Lung (tissue), 11 donors: ENCODE measurements at regions not wholly inside any gene's neighbourhood (a gene's known extent, or its start where the extent isn't known, plus 50 kb on each side); places are given as distances from the start of the nearest gene placed in this dataset.

ENCODE experiments used
- ATAC-seq: fragments of 200-7000 bp; cut with Tn5 transposase; one replicate; pipeline ENCODE4 v1.9.1; 2020; ENCODE audit warnings: moderate number of reproducible peaks; ENCODE audit not compliant: insufficient read depth, low FRiP score
- DNase-seq, 3 donors: peaks; one replicate each; pipeline ENCODE4 v3.0.0-alpha.2; 2013 to 2017
- H3K27ac ChIP-seq, 2 donors: one replicate each; pipeline ENCODE4 v1.5.1; 2013; ENCODE audit warnings: mild to moderate bottlenecking in 2 of 2, moderate library complexity in 2 of 2, control low read depth in 1 of 2, inconsistent platforms in 1 of 2, low read depth in 1 of 2, low read length in 1 of 2
- H3K27me3 ChIP-seq, 3 donors: one replicate each; pipeline ENCODE4 v1.5.1; 2013; ENCODE audit warnings: low read length in 2 of 3; ENCODE audit not compliant: control insufficient read depth in 3 of 3, insufficient read depth in 3 of 3
- H3K36me3 ChIP-seq, 4 donors: one replicate each; pipeline ENCODE4 v1.5.1; 2013; ENCODE audit warnings: low read length in 4 of 4, mild to moderate bottlenecking in 1 of 4, moderate library complexity in 1 of 4; ENCODE audit not compliant: control insufficient read depth in 4 of 4, insufficient read depth in 4 of 4
- H3K4me1 ChIP-seq, 5 donors: one replicate each; pipeline ENCODE4 v1.5.1; 2013; ENCODE audit warnings: low read length in 5 of 5, mild to moderate bottlenecking in 2 of 5, moderate library complexity in 1 of 5; ENCODE audit not compliant: control insufficient read depth in 5 of 5, insufficient read depth in 5 of 5
- H3K4me3 ChIP-seq: one replicate; pipeline ENCODE4 v1.5.1; 2013; ENCODE audit warnings: mild to moderate bottlenecking, control low read depth, moderate library complexity
- H3K9ac ChIP-seq, 2 donors: one replicate each; pipeline ENCODE4 v1.5.1; 2013; ENCODE audit warnings: low read length in 2 of 2, control low read depth in 1 of 2; ENCODE audit not compliant: insufficient read depth in 1 of 2
- H3K9me3 ChIP-seq, 4 donors: one replicate each; pipeline ENCODE4 v1.5.1; 2013; ENCODE audit warnings: low read length in 3 of 4, mild to moderate bottlenecking in 1 of 4, moderate library complexity in 1 of 4; ENCODE audit not compliant: control insufficient read depth in 4 of 4, insufficient read depth in 3 of 4
- WGBS, 2 donors: extraction: QIAGEN DNeasy Blood & Tissue Kit; methylation state at CpG; one replicate each; pipeline ENCODE4 v1.1.7; 2013; 5-methylcytosine and 5-hydroxymethylcytosine counted together
- TF ChIP-seq, protein P1 (sequence below): IDR thresholded peaks from 2 replicates; pipeline ENCODE4 v1.5.1; 2012; ENCODE audit warnings: mild to moderate bottlenecking; ENCODE audit errors: control extremely low read depth, extremely low read depth
- donor health status: control.
- donor health status: control.
- donor health status: Bipolar disorder and iron deficiency.
- donor health status: healthy.
- donor health status: DM: yes; HTN: yes; CAD: no.

- TF ChIP-seq, protein P1, sequence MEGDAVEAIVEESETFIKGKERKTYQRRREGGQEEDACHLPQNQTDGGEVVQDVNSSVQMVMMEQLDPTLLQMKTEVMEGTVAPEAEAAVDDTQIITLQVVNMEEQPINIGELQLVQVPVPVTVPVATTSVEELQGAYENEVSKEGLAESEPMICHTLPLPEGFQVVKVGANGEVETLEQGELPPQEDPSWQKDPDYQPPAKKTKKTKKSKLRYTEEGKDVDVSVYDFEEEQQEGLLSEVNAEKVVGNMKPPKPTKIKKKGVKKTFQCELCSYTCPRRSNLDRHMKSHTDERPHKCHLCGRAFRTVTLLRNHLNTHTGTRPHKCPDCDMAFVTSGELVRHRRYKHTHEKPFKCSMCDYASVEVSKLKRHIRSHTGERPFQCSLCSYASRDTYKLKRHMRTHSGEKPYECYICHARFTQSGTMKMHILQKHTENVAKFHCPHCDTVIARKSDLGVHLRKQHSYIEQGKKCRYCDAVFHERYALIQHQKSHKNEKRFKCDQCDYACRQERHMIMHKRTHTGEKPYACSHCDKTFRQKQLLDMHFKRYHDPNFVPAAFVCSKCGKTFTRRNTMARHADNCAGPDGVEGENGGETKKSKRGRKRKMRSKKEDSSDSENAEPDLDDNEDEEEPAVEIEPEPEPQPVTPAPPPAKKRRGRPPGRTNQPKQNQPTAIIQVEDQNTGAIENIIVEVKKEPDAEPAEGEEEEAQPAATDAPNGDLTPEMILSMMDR, result no peak
- H3K4me3 ChIP-seq, result no peak overlapping the region
- peaks cover 0 to 9% (median 0%) of the 10 kb centered on the region in 5 donors for H3K4me1 ChIP-seq
- H3K36me3 ChIP-seq, result no peaks in the 10 kb centered on the region
- H3K9ac ChIP-seq, result no peak overlapping the region
- H3K27me3 ChIP-seq, result no peaks in the 10 kb centered on the region
- DNase-seq (no peak), ATAC-seq (no peak)
- H3K9me3 ChIP-seq, result no peaks in the 10 kb centered on the region
- H3K27ac ChIP-seq, result no peak overlapping the region
- WGBS, 2 donors, result 53 to 58% methylated on average over 2 of the region's 2 CpGs
Measured at GRCh38 chr4:19009881-19010280, 988.3 kb upstream of the LCORL start.

DNA sequence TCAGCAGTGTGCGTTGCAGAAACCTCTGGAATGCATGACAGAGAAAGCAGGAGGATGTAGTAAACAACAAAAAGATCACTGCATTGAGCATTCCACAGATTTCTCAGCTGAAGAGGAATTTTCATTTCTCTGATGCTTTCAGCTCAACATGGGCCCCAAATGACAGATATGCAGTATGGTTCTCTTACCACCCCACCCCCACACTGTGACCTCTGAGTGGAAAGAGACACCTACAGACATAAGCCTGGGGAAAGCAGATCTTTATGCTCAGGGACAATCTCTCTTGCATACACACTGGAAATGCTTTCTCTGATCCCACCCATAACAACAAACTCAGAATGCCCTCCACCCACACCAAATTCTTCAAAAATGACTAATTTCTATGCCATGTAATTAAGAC is 983.7 kb upstream of the LCORL start:
- H3K4me3 ChIP-seq, result no peak overlapping the region
- peak in 2 of 3 donors; percentile 16 to 20 for DNase-seq
- H3K9ac ChIP-seq, result peak overlapping the region in 1 of 2 donors; percentile 29
- WGBS, 2 donors, result 52 to 55% methylated on average over 1 of the region's 1 CpG
- no peaks in the 10 kb centered on the region for H3K36me3 ChIP-seq
- H3K27me3 ChIP-seq, result no peaks in the 10 kb centered on the region
- H3K27ac ChIP-seq, result no peak overlapping the region
- TF ChIP-seq, protein P1, result no peak
- ATAC-seq, result no peak
- no peaks in the 10 kb centered on the region for H3K9me3 ChIP-seq
- peaks cover 0 to 6% (median 0%) of the 10 kb centered on the region in 5 donors for H3K4me1 ChIP-seq

GRCh38 chr4:19002170-19002569 is 980.6 kb upstream of the LCORL start:
- no peak overlapping the region for H3K9ac ChIP-seq
- H3K27me3 ChIP-seq, result no peaks in the 10 kb centered on the region
- H3K27ac ChIP-seq, result no peak overlapping the region
- TF ChIP-seq, protein P1, result no peak
- WGBS, 2 donors, result 71 to 76% methylated on average over 4 of the region's 4 CpGs
- H3K9me3 ChIP-seq, result peaks cover 0 to under 1% (median 0%) of the 10 kb centered on the region in 4 donors
- H3K36me3 ChIP-seq, result no peaks in the 10 kb centered on the region
- H3K4me1 ChIP-seq, result peaks cover 0 to 5% (median 0%) of the 10 kb centered on the region in 5 donors
- ATAC-seq (no peak), DNase-seq (no peak)
- H3K4me3 ChIP-seq, result no peak overlapping the region

DNA sequence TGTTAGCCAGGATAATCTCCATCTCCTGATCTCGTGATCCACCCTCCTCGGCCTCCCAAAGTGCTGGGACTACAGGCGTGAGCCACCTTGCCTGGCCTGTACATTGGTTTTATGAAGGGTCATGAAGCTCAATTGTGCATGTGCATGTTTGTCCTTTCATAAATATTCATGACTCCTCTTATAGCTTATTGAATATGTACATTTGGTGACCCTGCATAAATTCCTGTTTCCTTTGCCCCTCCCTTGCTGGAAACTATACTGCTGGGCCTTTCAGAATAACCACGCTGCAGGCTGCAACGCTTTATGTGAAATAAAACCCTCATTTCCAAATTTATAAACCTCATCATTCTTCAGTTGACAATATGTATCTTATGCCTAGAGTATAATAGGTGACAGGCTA is 978.0 kb upstream of the LCORL start:
- no peaks in the 10 kb centered on the region for H3K36me3 ChIP-seq
- no peaks in the 10 kb centered on the region for H3K27me3 ChIP-seq
- TF ChIP-seq, protein P1, result no peak
- peaks cover 0 to 3% (median 0%) of the 10 kb centered on the region in 4 donors for H3K9me3 ChIP-seq
- 92 to 94% methylated on average over 5 of the region's 5 CpGs for WGBS, 2 donors
- DNase-seq, result no peak
- H3K4me3 ChIP-seq, result no peak overlapping the region
- no peak overlapping the region for H3K27ac ChIP-seq
- ATAC-seq, result no peak
- H3K4me1 ChIP-seq, result no peaks in the 10 kb centered on the region
- H3K9ac ChIP-seq, result no peak overlapping the region
